ENCODE measurements at regions not wholly inside any gene's neighbourhood (a gene's known extent, or its start where the extent isn't known, plus 50 kb on each side); places are given as distances from the start of the nearest gene placed in this dataset.

DNA sequence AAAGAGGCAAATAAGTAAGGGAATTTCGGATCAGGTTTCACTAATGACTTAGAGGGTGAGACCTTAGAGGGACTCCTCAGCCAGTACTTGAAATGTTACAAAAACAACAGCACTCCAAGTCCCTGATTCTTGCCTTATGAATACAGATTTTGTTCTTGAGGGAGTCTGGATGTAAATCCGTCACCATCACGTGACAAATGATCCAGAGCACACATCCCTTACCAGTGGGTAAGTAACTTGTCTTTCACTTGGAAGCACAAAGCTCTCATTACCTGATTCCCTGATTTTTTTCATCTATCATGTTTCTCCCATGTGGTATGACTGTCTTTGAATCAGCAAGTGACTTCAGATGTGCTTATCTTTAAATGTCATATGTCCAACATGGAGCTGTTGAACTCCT, 595.3 kb upstream of the POU3F2 start:
- no peak for TF ChIP-seq RARB (CRISPR knock-in tag; IDR thresholded peaks at IDR 0.05)
- no peak for TF ChIP-seq ZFP30 (CRISPR knock-in tag; IDR thresholded peaks at IDR 0.05)
- TF ChIP-seq, protein P1, sequence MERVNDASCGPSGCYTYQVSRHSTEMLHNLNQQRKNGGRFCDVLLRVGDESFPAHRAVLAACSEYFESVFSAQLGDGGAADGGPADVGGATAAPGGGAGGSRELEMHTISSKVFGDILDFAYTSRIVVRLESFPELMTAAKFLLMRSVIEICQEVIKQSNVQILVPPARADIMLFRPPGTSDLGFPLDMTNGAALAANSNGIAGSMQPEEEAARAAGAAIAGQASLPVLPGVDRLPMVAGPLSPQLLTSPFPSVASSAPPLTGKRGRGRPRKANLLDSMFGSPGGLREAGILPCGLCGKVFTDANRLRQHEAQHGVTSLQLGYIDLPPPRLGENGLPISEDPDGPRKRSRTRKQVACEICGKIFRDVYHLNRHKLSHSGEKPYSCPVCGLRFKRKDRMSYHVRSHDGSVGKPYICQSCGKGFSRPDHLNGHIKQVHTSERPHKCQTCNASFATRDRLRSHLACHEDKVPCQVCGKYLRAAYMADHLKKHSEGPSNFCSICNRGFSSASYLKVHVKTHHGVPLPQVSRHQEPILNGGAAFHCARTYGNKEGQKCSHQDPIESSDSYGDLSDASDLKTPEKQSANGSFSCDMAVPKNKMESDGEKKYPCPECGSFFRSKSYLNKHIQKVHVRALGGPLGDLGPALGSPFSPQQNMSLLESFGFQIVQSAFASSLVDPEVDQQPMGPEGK (CRISPR knock-in tag; IDR thresholded peaks at IDR 0.05; ENCODE audit: borderline replicate concordance), result no peak
- no peak for TF ChIP-seq ZFP3 (CRISPR knock-in tag; IDR thresholded peaks at IDR 0.05)
- TF ChIP-seq SNAI2 (CRISPR knock-in tag; IDR thresholded peaks at IDR 0.05), result no peak
- TF ChIP-seq, protein P2, sequence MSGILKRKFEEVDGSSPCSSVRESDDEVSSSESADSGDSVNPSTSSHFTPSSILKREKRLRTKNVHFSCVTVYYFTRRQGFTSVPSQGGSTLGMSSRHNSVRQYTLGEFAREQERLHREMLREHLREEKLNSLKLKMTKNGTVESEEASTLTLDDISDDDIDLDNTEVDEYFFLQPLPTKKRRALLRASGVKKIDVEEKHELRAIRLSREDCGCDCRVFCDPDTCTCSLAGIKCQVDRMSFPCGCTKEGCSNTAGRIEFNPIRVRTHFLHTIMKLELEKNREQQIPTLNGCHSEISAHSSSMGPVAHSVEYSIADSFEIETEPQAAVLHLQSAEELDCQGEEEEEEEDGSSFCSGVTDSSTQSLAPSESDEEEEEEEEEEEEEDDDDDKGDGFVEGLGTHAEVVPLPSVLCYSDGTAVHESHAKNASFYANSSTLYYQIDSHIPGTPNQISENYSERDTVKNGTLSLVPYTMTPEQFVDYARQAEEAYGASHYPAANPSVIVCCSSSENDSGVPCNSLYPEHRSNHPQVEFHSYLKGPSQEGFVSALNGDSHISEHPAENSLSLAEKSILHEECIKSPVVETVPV (CRISPR knock-in tag; IDR thresholded peaks at IDR 0.05), result no peak

Data from SK-N-SH treated with all-trans-retinoic acid at 6 μM for 48 hours (cell line).